ENCODE measurements at regions not wholly inside any gene's neighbourhood (a gene's known extent, or its start where the extent isn't known, plus 50 kb on each side); places are given as distances from the start of the nearest gene placed in this dataset.

DNA sequence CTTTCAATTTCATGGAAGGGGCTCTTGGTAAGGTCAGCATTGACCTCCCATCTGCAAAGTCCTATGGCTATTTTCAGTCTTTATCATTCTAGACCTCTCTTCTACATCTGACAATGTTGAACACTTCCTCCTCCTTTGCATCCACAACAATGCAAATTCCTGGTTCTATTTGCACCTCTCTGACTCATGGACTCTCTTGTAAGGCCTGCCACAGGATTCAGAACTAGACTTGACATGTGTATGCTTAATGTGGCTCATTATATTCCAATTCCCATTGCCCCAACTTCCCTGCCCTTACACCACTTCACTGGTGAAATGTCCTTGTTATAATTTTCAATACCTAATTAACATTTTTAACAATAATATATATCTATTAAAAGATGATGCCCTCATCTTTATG is 314.3 kb upstream of the FGF13 start:
- POLR2A ChIA-PET, result no interaction called here
- no peak for TF ChIP-seq KLF6 (CRISPR knock-in tag; IDR thresholded peaks at IDR 0.05; ENCODE audit: borderline replicate concordance)
- no peak for TF ChIP-seq RBBP5 (IDR thresholded peaks at IDR 0.05; ENCODE audit: borderline replicate concordance, insufficient read depth, low read length, poor library complexity, severe bottlenecking)
- no peak for TF ChIP-seq ZNF398 (CRISPR knock-in tag; IDR thresholded peaks at IDR 0.05)
- TF ChIP-seq THRB (CRISPR knock-in tag; conservative IDR thresholded peaks at IDR 0.05), result no peak
- TF ChIP-seq KLF13 (tag; IDR thresholded peaks at IDR 0.05; ENCODE audit: borderline replicate concordance, low read depth), result no peak
- TF ChIP-seq RBM17 (IDR thresholded peaks at IDR 0.05; ENCODE audit: borderline replicate concordance, low read depth, low read length), result no peak
- no peak for TF ChIP-seq RBM25 (IDR thresholded peaks at IDR 0.05; ENCODE audit: low read depth, low read length, severe bottlenecking)
- no peak for TF ChIP-seq CCNT2 (IDR thresholded peaks at IDR 0.05; ENCODE audit: borderline replicate concordance, extremely low read depth, insufficient read length, low read depth, low read length)
- no peak for TF ChIP-seq TARDBP (IDR thresholded peaks at IDR 0.05)
- TF ChIP-seq JUNB (CRISPR knock-in tag; conservative IDR thresholded peaks at IDR 0.05), result no peak
- intact Hi-C loops (cut with micrococcal nuclease), result no loop called here

More for the DNA sequence above, 314.3 kb upstream of the FGF13 start:
- H3K4me1 ChIP-seq (replicated peaks in 1 of 2; ENCODE audit: control insufficient read depth in 2 of 2, insufficient read depth in 2 of 2, low read length in 2 of 2), result no peaks in the 10 kb centered on the region
- no peaks in the 10 kb centered on the region for H3K79me2 ChIP-seq (ENCODE audit: control insufficient read depth, insufficient read depth, low read length)
- H3K4me3 ChIP-seq, result no peak overlapping the region
- no peak for FAIRE-seq
- CTCF ChIA-PET (ENCODE audit: low intra/inter-chr PET ratio), result no interaction called here
- no peak overlapping the region for H2AFZ ChIP-seq (ENCODE audit: low read depth, low read length)
- BruUV-seq (replicated peaks), result no TSS peak
- in situ Hi-C loops (cut with MboI), result no loop called here
- no peak for ATAC-seq
- no peaks in the 10 kb centered on the region for H3K9me3 ChIP-seq (replicated peaks; ENCODE audit: control insufficient read depth, insufficient read depth, low read depth, low read length)
- no peaks in the 10 kb centered on the region for H3K27me3 ChIP-seq (ENCODE audit: control insufficient read depth in 2 of 2, insufficient read depth in 2 of 2, low read length in 2 of 2)
- DNase-seq (ENCODE audit: extremely low read depth in 1 of 4, low spot score in 3 of 4), result no peak
- H3K9me1 ChIP-seq (ENCODE audit: control insufficient read depth, insufficient read depth, low read length), result no peaks in the 10 kb centered on the region
- no peak overlapping the region for H3K4me2 ChIP-seq (ENCODE audit: insufficient read depth, low read length)
- H3K9ac ChIP-seq (ENCODE audit: insufficient read depth in 1 of 2, low read depth in 2 of 2, low read length in 2 of 2), result no peak overlapping the region
- no peaks in the 10 kb centered on the region for H4K20me1 ChIP-seq (replicated peaks; ENCODE audit: control insufficient read depth, insufficient read depth, low read length)
- H3K27ac ChIP-seq (ENCODE audit: extremely low read depth, low read depth, low read length), result no peak overlapping the region
- H3K36me3 ChIP-seq (ENCODE audit: control insufficient read depth, insufficient read depth, low read length), result no peaks in the 10 kb centered on the region
